ENCODE measurements at regions not wholly inside any gene's neighbourhood (a gene's known extent, or its start where the extent isn't known, plus 50 kb on each side); places are given as distances from the start of the nearest gene placed in this dataset.
A peak's percentile ranks its signal among the peaks of the same experiment; 100 is the strongest.
"Not testable (repeated sequence)": the region's sequence is repeated elsewhere in the genome, so short reads cannot be mapped to it uniquely, and the experiment has no call there.

DNA sequence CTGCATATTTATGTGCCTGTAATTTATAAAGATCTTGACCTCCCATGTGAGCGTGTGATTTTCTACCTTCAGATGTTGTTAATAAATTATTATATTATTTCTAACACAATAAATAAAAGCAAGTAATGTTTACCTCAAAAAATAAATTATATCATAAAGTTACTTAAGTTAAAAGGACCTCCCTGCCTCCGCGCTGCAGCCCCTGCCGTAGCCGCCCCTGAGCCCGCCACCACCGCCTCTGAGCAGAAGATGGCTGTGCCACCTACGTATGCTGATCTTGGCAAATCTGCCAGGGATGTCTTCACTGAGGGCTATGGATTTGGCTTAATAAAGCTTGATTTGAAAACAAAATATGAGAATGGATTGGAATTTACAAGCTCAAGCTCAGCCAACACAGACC lies 119.6 kb upstream of the BRWD3 start:
- no peaks in the 10 kb centered on the region for H3K27me3 ChIP-seq (ENCODE audit: low read depth)
- TF ChIP-seq CTCF (IDR thresholded peaks at IDR 0.05; ENCODE audit: borderline replicate concordance): no peak
- H3K27ac ChIP-seq (replicated peaks): no peak overlapping the region
- intact Hi-C loops (cut with micrococcal nuclease): no loop called here
- H3K9me3 ChIP-seq (replicated peaks): peaks cover 21% of the 10 kb centered on the region
- no peak overlapping the region for H3K4me3 ChIP-seq
- no peaks in the 10 kb centered on the region for H3K36me3 ChIP-seq
- H3K4me1 ChIP-seq: no peaks in the 10 kb centered on the region
- DNase-seq: no peak

- peaks cover 21% of the 10 kb centered on the region for H3K9me3 ChIP-seq (replicated peaks)
- H3K4me3 ChIP-seq: no peak overlapping the region
- intact Hi-C loops (cut with micrococcal nuclease): no loop called here
- H3K4me1 ChIP-seq: no peaks in the 10 kb centered on the region
- no peaks in the 10 kb centered on the region for H3K36me3 ChIP-seq
- H3K27ac ChIP-seq (replicated peaks): no peak overlapping the region
- no peaks in the 10 kb centered on the region for H3K27me3 ChIP-seq (ENCODE audit: low read depth)
- TF ChIP-seq CTCF (IDR thresholded peaks at IDR 0.05; ENCODE audit: borderline replicate concordance): no peak
- DNase-seq: no peak
Measured at GRCh38 chrX:80917919-80918318, 108.2 kb upstream of the BRWD3 start.

DNA sequence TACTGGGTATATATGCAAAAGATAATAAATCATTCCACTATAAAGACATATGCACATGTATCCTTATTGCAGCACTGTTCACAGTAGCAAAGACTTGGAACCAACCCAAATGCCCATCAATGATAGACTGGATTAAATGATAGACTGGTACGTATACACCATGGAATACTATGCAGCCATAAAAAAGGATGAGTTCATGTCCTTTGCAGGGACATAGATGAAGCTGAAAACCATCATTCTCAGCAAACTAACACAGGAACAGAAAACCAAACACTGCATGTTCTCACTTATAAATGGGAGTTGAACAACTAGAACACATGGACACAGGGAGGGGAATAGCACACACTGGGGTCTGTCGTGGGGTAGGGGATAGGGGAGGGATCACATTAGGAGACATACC lies 102.7 kb upstream of the BRWD3 start:
- H3K27me3 ChIP-seq (ENCODE audit: low read depth); DNase-seq; H3K4me1 ChIP-seq; intact Hi-C loops (cut with micrococcal nuclease); H3K27ac ChIP-seq (replicated peaks); H3K36me3 ChIP-seq; H3K4me3 ChIP-seq: not testable (repeated sequence)
- H3K9me3 ChIP-seq (replicated peaks): peaks cover 21% of the 10 kb centered on the region

DNA sequence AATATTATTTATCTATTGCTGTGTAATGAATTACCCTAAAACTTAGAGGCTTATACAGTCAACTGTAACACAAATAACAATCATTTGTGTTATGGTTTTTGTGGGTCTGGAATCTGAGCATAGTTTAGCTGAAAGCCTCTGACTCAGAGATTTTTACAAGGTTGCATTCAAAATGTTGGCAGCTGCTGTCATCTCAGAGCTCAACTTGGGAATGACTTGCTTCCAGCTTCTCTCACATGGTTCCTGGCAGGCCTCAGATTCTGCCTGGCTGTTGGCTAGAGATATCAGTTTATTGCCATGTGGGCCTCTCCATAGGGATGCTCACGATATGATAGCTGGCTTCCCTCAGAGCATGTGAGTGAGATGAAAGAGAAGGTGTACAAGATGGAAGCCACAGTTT lies 70.2 kb upstream of the BRWD3 start:
- Histone ChIP-seq H3K27ac (replicated peaks) (no peak overlapping the region), H3K4me3 (no peak overlapping the region), H3K9me3 (replicated peaks) (no peaks in the 10 kb centered on the region), H3K36me3 (no peaks in the 10 kb centered on the region), H3K4me1 (no peaks in the 10 kb centered on the region), H3K27me3 (ENCODE audit: low read depth) (no peaks in the 10 kb centered on the region)
- no peak for TF ChIP-seq CTCF (IDR thresholded peaks at IDR 0.05; ENCODE audit: borderline replicate concordance)
- intact Hi-C loops (cut with micrococcal nuclease): no loop called here
- no peak for DNase-seq

- Histone ChIP-seq H3K36me3 (no peaks in the 10 kb centered on the region), H3K4me3 (no peak overlapping the region), H3K27me3 (ENCODE audit: low read depth) (no peaks in the 10 kb centered on the region), H3K4me1 (no peaks in the 10 kb centered on the region), H3K27ac (replicated peaks) (no peak overlapping the region), H3K9me3 (replicated peaks) (no peaks in the 10 kb centered on the region)
- DNase-seq: no peak
- intact Hi-C loops (cut with micrococcal nuclease): no loop called here
- TF ChIP-seq CTCF (IDR thresholded peaks at IDR 0.05; ENCODE audit: borderline replicate concordance): no peak
Measured at GRCh38 chrX:80879143-80879542, 69.5 kb upstream of the BRWD3 start.

DNA sequence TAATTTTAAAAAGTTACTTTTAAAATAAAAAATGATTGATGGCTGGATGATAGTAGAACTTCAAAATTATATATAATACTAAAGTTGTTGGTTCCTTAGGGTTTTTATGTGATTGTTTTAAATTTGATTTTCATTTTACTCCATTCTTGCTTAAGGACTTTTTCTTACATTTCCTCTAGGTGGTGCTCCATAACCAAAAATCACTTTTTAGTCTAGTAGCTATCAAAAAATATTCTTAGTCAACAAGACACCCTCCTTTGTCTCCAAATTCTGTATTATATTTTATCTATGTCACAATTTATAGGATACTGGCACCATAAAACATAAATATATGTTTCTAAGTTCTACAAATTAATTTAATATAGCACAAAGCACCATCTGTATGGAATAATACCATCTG lies 67.2 kb upstream of the BRWD3 start:
- H3K27me3 ChIP-seq (ENCODE audit: low read depth): no peaks in the 10 kb centered on the region
- no peaks in the 10 kb centered on the region for H3K9me3 ChIP-seq (replicated peaks)
- no peak overlapping the region for H3K4me3 ChIP-seq
- DNase-seq: no peak
- no peak overlapping the region for H3K27ac ChIP-seq (replicated peaks)
- no peaks in the 10 kb centered on the region for H3K36me3 ChIP-seq
- TF ChIP-seq CTCF (IDR thresholded peaks at IDR 0.05; ENCODE audit: borderline replicate concordance): peak; percentile 49
- intact Hi-C loops (cut with micrococcal nuclease): no loop called here
- H3K4me1 ChIP-seq: no peaks in the 10 kb centered on the region

Data from left ventricle myocardium inferior (tissue), 1 donor.